IgD-negative memory B cell (primary cell): ENCODE measurements at regions not wholly inside any gene's neighbourhood (a gene's known extent, or its start where the extent isn't known, plus 50 kb on each side); places are given as distances from the start of the nearest gene placed in this dataset.

Experiments
- H3K27ac Mint-ChIP-seq, 3 donors: one replicate each; pipeline ENCODE4 v1.8.0; 2020 to 2022; ENCODE audit warnings: mild to moderate bottlenecking in 3 of 3, mixed read lengths in 3 of 3, moderate library complexity in 1 of 3
- H3K27me3 Mint-ChIP-seq: one replicate; pipeline ENCODE4 v1.8.0; 2021; ENCODE audit warnings: mixed read lengths
- H3K36me3 Mint-ChIP-seq: one replicate; pipeline ENCODE4 v1.8.0; 2020; ENCODE audit warnings: mild to moderate bottlenecking, mixed read lengths
- H3K4me1 Mint-ChIP-seq, 3 donors: one replicate each; pipeline ENCODE4 v1.8.0; 2020 to 2022; ENCODE audit warnings: mixed read lengths in 3 of 3, mild to moderate bottlenecking in 1 of 3
- H3K4me3 Mint-ChIP-seq, 4 donors: one replicate each; pipeline ENCODE4 v1.8.0; 2020 to 2022; ENCODE audit warnings: mild to moderate bottlenecking in 4 of 4, mixed read lengths in 4 of 4, moderate library complexity in 3 of 4
- H3K9me3 Mint-ChIP-seq, 3 donors: one replicate each; pipeline ENCODE4 v1.8.0; 2020 to 2021; ENCODE audit warnings: mixed read lengths in 3 of 3, mild to moderate bottlenecking in 1 of 3

GRCh38 chr1:189868021-189868420 lies 609.6 kb downstream of the BRINP3 start:
- Mint-ChIP-seq H3K27me3 (no peaks in the 10 kb centered on the region), H3K27ac (no peak overlapping the region), H3K4me1 (no peaks in the 10 kb centered on the region), H3K9me3 (peaks cover 0 to 2% (median 2%) of the 10 kb centered on the region in 3 donors), H3K36me3 (no peaks in the 10 kb centered on the region), H3K4me3 (no peak overlapping the region)

GRCh38 chr1:189874715-189875435 lies 602.8 kb downstream of the BRINP3 start:
- Mint-ChIP-seq H3K36me3 (no peaks in the 10 kb centered on the region), H3K27me3 (no peaks in the 10 kb centered on the region), H3K4me1 (no peaks in the 10 kb centered on the region), H3K27ac (peak overlapping the region in 1 of 3 donors; percentile 2), H3K4me3 (no peak overlapping the region), H3K9me3 (peaks cover 0 to 10% (median 2%) of the 10 kb centered on the region in 3 donors)

GRCh38 chr1:189880135-189880534 lies 597.5 kb downstream of the BRINP3 start:
- no peaks in the 10 kb centered on the region for H3K36me3 Mint-ChIP-seq
- H3K27me3 Mint-ChIP-seq = no peaks in the 10 kb centered on the region
- no peak overlapping the region for H3K4me3 Mint-ChIP-seq
- no peak overlapping the region for H3K27ac Mint-ChIP-seq
- no peaks in the 10 kb centered on the region for H3K4me1 Mint-ChIP-seq
- peaks cover 0 to 4% (median 0%) of the 10 kb centered on the region in 3 donors for H3K9me3 Mint-ChIP-seq

GRCh38 chr1:189899686-189900425 lies 577.8 kb downstream of the BRINP3 start:
- H3K4me3 Mint-ChIP-seq = no peak overlapping the region
- no peaks in the 10 kb centered on the region for H3K27me3 Mint-ChIP-seq
- no peaks in the 10 kb centered on the region for H3K36me3 Mint-ChIP-seq
- peak overlapping the region in 1 of 3 donors; percentile 43 for H3K27ac Mint-ChIP-seq
- H3K9me3 Mint-ChIP-seq = peaks cover 0 to 7% (median 0%) of the 10 kb centered on the region in 3 donors
- H3K4me1 Mint-ChIP-seq = no peaks in the 10 kb centered on the region

GRCh38 chr1:189904509-189904908 lies 573.2 kb downstream of the BRINP3 start:
- Mint-ChIP-seq H3K27ac (no peak overlapping the region), H3K36me3 (no peaks in the 10 kb centered on the region), H3K4me3 (no peak overlapping the region), H3K27me3 (no peaks in the 10 kb centered on the region), H3K4me1 (no peaks in the 10 kb centered on the region), H3K9me3 (peaks cover 0 to 14% (median 3%) of the 10 kb centered on the region in 3 donors)

- Mint-ChIP-seq H3K36me3 (no peaks in the 10 kb centered on the region), H3K27ac (no peak overlapping the region), H3K27me3 (no peaks in the 10 kb centered on the region), H3K9me3 (peaks cover 3 to 20% (median 4%) of the 10 kb centered on the region in 3 donors), H3K4me1 (no peaks in the 10 kb centered on the region), H3K4me3 (no peak overlapping the region)
Measured at GRCh38 chr1:189908113-189908512, 569.6 kb downstream of the BRINP3 start.

GRCh38 chr1:189921613-189922012 lies 556.1 kb downstream of the BRINP3 start:
- no peak overlapping the region for H3K4me3 Mint-ChIP-seq
- no peaks in the 10 kb centered on the region for H3K36me3 Mint-ChIP-seq
- no peaks in the 10 kb centered on the region for H3K4me1 Mint-ChIP-seq
- no peaks in the 10 kb centered on the region for H3K27me3 Mint-ChIP-seq
- no peak overlapping the region for H3K27ac Mint-ChIP-seq
- peaks cover 5 to 16% (median 13%) of the 10 kb centered on the region in 3 donors for H3K9me3 Mint-ChIP-seq

GRCh38 chr1:189927641-189928040 lies 550.0 kb downstream of the BRINP3 start:
- no peak overlapping the region for H3K4me3 Mint-ChIP-seq
- H3K4me1 Mint-ChIP-seq = no peaks in the 10 kb centered on the region
- no peaks in the 10 kb centered on the region for H3K36me3 Mint-ChIP-seq
- peaks cover 4 to 12% (median 6%) of the 10 kb centered on the region in 3 donors for H3K9me3 Mint-ChIP-seq
- H3K27ac Mint-ChIP-seq = no peak overlapping the region
- no peaks in the 10 kb centered on the region for H3K27me3 Mint-ChIP-seq

- Mint-ChIP-seq H3K27me3 (no peaks in the 10 kb centered on the region), H3K36me3 (no peaks in the 10 kb centered on the region), H3K27ac (no peak overlapping the region), H3K9me3 (peaks cover 6 to 9% (median 6%) of the 10 kb centered on the region in 3 donors), H3K4me1 (no peaks in the 10 kb centered on the region), H3K4me3 (no peak overlapping the region)
Measured at GRCh38 chr1:189929501-189930099, 548.1 kb downstream of the BRINP3 start.

GRCh38 chr1:189936861-189937260 lies 540.8 kb downstream of the BRINP3 start:
- Mint-ChIP-seq H3K9me3 (peaks cover 0 to 5% (median 2%) of the 10 kb centered on the region in 3 donors), H3K36me3 (no peaks in the 10 kb centered on the region), H3K4me1 (no peaks in the 10 kb centered on the region), H3K27me3 (no peaks in the 10 kb centered on the region), H3K4me3 (no peak overlapping the region), H3K27ac (no peak overlapping the region)

GRCh38 chr1:189939967-189940366 lies 537.7 kb downstream of the BRINP3 start:
- no peaks in the 10 kb centered on the region for H3K27me3 Mint-ChIP-seq
- H3K27ac Mint-ChIP-seq = no peak overlapping the region
- H3K4me3 Mint-ChIP-seq = no peak overlapping the region
- H3K9me3 Mint-ChIP-seq = peaks cover 0 to 2% (median 2%) of the 10 kb centered on the region in 3 donors
- no peaks in the 10 kb centered on the region for H3K4me1 Mint-ChIP-seq
- H3K36me3 Mint-ChIP-seq = no peaks in the 10 kb centered on the region

- Mint-ChIP-seq H3K9me3 (peaks cover 0 to 2% (median 0%) of the 10 kb centered on the region in 3 donors), H3K27ac (no peak overlapping the region), H3K27me3 (no peaks in the 10 kb centered on the region), H3K36me3 (no peaks in the 10 kb centered on the region), H3K4me3 (no peak overlapping the region), H3K4me1 (no peaks in the 10 kb centered on the region)
Measured at GRCh38 chr1:189941922-189942321, 535.7 kb downstream of the BRINP3 start.

GRCh38 chr1:189958756-189959155 lies 518.9 kb downstream of the BRINP3 start:
- H3K4me3 Mint-ChIP-seq = no peak overlapping the region
- peaks cover 0 to 1% (median 0%) of the 10 kb centered on the region in 3 donors for H3K4me1 Mint-ChIP-seq
- no peak overlapping the region for H3K27ac Mint-ChIP-seq
- H3K27me3 Mint-ChIP-seq = no peaks in the 10 kb centered on the region
- no peaks in the 10 kb centered on the region for H3K36me3 Mint-ChIP-seq
- H3K9me3 Mint-ChIP-seq = peaks cover 1 to 3% (median 2%) of the 10 kb centered on the region in 3 donors

- H3K4me1 Mint-ChIP-seq = peaks cover 0 to 1% (median 0%) of the 10 kb centered on the region in 3 donors
- no peak overlapping the region for H3K4me3 Mint-ChIP-seq
Measured at GRCh38 chr1:189960769-189961168, 516.9 kb downstream of the BRINP3 start.

GRCh38 chr1:189962181-189962580 lies 515.5 kb downstream of the BRINP3 start:
- Mint-ChIP-seq H3K36me3 (no peaks in the 10 kb centered on the region), H3K4me3 (no peak overlapping the region), H3K9me3 (peaks cover 0 to 2% (median 1%) of the 10 kb centered on the region in 3 donors)

More at GRCh38 chr1:189960769-189961168, 516.9 kb downstream of the BRINP3 start:
- no peaks in the 10 kb centered on the region for H3K27me3 Mint-ChIP-seq
- no peaks in the 10 kb centered on the region for H3K36me3 Mint-ChIP-seq
- H3K9me3 Mint-ChIP-seq = peaks cover 0 to 2% (median 1%) of the 10 kb centered on the region in 3 donors
- no peak overlapping the region for H3K27ac Mint-ChIP-seq

More at GRCh38 chr1:189962181-189962580, 515.5 kb downstream of the BRINP3 start:
- Mint-ChIP-seq H3K27me3 (no peaks in the 10 kb centered on the region), H3K27ac (no peak overlapping the region), H3K4me1 (peaks cover 0 to 1% (median 0%) of the 10 kb centered on the region in 3 donors)
